GM21526 (cell line): ENCODE measurements at regions not wholly inside any gene's neighbourhood (a gene's known extent, or its start where the extent isn't known, plus 50 kb on each side); places are given as distances from the start of the nearest gene placed in this dataset.

Experiments
- ATAC-seq: cut with Tn5 transposase; IDR thresholded peaks from one replicate; pipeline ENCODE4 v1.9.1; 2021; ENCODE audit warnings: moderate library complexity; ENCODE audit not compliant: unreplicated experiment, low FRiP score

- ATAC-seq = no peak
Observed at GRCh38 chr18:10009321-10010144, 95.7 kb downstream of the VAPA start.

DNA sequence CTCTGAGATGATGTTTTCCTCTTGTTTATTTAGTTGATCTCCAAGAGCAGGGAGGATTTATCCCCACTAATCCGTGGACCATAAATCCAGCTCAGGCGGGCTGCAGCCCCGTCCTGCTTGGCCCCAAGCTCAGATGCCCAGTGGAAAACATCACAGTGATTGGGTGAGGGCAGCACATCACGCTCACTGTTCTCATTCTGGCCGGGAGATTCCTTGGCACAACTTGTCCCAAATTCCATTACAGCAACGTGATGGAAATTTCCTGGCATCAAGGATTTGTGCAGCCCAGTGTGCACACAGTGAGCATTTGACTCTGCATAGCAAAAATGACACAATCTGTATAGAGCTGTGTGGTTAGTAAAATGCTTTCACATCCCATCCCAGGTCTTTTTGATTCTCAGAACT is 96.8 kb downstream of the VAPA start:
- ATAC-seq = no peak

DNA sequence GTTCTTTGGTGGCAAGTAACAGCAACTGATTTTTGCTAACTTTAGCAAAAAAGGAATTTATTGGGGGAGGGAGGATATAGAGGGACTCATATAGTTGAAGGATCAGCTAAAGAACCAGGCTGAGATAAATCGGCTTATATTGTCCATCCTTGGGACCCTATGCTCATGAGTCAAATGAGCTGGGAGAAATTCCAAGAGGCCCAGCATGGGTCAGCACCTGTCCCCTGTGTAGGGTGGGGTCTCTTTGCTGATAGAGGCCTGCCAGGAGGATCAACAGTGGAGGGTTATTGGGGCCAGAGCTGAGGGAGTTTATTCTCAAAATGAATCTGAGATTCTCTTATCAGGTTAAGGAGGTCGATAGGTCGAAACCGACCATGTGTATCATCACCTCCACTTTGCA is 97.2 kb downstream of the VAPA start:
- no peak for ATAC-seq

DNA sequence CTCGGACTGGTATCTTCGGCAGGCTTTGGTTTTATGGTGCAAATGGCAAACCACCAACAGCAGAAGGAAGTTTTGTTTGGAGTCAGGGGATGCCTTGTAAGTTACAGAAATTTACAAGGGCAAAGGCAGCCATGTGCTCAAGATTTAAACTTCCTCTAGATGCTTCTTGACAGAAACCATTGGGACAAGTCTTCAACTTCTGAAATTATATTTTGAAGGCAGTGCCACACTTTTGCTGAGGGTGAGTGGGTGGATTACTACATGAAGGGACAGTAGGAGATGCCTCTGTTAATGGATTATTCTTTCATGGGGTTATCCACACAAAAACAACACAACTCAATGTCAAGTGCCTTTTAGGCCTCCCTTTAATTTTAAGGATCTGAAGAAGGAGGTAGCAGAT is 97.9 kb downstream of the VAPA start:
- ATAC-seq = no peak

- ATAC-seq = no peak
Observed at GRCh38 chr18:10012526-10012925, 98.7 kb downstream of the VAPA start.

DNA sequence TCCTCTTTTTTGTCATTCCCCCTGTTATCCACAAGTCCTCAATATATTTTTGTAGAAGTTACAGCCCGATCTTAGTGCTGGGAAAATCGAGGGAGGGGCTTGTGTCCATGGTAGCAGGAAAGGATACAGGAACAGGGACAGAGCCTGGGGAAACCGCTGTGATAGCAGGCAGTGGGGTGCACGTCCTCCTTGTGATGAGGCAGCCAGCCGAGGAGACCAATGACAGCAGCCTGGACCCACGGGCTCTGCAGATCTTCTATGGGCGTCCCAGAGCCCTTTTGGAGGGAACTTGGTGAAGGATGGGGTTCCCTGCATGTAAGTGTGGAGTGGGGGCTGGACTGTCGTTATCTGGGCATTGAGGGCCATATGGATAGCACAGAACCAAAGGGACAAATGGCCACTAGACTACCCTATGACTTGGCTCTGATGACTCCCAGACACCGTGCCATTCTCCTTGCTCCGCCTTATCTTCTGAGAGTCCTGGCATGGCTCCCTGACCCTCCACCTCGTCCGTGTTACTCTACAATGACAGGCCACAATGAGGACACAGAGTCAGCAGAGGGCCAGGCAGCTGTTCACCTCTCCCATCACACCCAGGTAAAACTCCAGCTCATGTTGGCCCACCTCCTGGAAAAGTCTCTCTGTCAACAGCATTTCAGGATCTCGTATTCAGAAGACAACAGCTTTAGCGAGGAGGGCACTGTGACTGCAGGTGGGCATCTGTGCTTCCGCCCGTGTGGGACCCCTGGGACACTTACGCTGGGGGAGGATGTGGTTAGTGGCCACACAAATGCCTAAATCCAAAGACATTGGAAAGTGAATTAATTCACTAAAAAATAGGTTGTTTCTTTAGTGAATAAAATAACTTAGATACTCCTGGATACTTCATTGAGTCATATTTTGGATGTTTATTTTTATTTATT is 100.1 kb downstream of the VAPA start:
- no peak for ATAC-seq

DNA sequence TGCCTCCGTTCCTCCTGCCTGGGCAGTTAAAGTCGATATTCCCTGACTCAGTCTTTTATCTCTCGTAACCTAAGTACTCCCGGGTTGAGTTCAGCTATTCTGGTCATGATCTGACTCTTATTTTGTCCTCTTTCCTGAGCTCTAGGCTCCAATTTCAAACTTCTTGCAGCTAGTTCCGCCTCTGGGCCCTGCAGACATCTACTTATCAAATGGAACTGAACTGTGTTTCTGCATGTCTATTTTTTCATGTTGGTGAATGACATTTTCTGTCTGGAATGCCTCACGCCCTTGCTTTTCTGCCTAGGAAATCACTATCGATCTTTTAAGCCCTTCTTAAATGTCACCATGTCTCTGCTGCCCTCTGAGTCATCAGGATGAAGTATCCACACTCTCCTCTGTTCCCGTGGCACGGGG is 101.5 kb downstream of the VAPA start:
- no peak for ATAC-seq

DNA sequence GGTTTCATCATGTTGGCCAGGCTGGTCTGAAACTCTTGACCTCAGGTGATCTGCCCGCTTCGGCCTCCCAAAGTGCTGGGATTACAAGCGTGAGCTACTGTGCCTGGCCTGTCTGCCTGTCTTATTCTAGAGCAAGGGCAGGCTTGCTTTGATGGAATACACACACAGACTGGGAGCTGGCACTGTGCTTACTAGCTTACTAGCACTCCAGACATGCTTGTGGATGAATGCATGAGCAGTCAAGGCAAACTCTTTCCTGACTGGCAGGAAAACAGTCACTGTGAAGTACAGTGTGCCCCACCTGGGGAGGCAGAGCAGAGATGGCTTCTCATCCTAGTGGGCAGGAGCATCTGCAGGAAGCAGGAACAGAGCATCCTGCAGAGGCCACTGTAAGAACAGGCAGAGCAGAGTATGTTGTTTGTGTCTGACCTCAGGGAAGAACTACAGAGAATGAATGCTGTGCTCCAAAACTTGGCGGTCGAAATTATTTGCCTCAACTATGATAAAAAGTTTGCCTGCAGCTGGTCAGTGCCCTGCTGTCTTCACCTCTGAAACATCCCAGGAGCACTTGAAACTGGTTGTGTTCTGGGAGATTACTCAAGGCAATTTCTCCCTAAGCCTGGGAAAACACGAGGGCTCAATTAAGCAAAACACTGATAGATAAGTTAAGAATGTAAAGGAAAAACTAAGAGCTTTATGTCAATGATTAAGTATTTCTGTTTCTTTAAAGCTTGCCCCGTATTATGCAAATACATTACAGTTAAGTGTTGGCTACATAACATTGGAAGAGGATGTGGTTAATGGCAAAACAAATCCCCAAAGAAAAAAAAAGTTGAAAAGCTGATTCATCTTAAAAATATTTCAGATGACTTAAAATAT is 102.4 kb downstream of the VAPA start:
- no peak for ATAC-seq

DNA sequence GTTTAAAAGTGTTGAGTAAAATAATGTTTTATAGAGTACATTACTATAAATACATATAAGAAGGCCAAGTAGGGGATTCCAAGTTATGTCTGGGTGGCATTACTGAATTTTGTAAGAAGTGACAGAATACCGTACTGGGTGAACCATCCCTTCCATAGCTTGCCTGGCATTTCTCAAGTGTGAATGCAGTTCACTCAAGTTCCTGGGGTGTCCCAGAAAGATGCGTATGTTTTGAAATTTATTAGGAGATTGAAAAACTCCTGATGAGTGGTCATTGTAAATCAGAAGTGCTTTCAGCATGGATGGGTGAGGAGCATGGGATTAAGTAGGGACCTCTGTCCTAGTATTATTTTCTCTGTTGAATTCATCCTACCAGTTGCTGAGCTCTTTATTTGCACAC is 103.2 kb downstream of the VAPA start:
- no peak for ATAC-seq

GRCh38 chr18:10018289-10018688 is 104.5 kb downstream of the VAPA start:
- ATAC-seq = no peak

DNA sequence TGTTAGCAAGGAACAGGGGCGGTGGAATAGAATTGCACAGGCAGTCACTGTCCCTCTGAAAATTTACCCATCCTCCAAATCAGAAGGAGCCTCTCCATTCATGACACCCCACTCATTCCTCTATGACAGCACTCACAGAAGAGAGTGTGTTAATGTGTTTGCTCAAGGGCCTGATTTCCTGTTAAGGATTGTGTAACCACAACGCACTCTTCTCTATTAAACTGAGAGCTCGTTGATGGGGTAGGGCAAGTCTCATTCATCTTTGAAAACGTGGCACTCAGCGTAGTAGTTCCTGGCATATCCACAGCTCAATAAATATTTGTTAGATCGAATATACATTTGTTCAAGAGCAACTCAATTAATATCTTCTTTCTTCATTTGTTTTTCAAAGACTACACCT is 106.4 kb downstream of the VAPA start:
- ATAC-seq = no peak

- no peak for ATAC-seq
Observed at GRCh38 chr18:10022365-10022764, 108.5 kb downstream of the VAPA start.

- no peak for ATAC-seq
Observed at GRCh38 chr18:10023853-10024570, 110.2 kb downstream of the VAPA start.

- no peak for ATAC-seq
Observed at GRCh38 chr18:10025711-10026670, 112.2 kb downstream of the VAPA start.

DNA sequence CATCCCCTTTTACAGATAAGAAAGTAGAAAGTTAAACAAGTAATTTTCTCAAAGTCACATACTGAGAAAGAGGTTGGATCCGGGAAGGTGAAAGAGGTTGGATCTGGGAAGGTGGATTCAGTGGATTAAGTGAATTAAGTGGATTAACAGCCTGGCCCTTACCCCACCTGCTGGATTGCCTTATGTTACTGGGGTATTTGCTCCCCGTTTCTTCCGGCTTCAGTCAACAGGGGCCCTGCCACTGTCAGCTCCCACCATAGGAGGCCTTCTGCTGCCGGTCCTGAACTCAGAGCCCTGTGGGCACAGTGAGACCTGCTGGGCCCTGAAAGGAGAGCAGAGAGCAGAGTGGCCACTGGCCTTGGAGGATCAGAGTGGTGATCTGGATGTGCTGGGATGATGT is 113.2 kb downstream of the VAPA start:
- no peak for ATAC-seq

DNA sequence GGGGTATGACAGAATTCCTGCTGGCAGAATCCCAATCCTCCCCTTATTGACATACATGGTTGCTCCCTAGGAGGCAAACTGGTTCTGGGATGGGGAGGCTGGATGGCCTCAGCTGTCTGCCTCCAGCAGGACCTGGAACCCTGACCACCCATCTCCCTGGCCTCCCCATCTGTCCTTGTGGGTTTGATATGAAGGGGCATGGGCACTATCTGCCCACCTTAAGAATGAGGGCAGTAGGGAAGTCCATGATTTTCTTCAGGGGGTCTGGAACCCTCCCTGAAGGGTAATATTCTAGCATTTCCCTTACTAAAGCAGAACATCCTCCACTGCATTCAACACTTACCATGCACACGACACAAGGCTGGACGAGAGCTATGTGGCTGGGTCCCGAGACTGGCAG is 113.6 kb downstream of the VAPA start:
- ATAC-seq = no peak

DNA sequence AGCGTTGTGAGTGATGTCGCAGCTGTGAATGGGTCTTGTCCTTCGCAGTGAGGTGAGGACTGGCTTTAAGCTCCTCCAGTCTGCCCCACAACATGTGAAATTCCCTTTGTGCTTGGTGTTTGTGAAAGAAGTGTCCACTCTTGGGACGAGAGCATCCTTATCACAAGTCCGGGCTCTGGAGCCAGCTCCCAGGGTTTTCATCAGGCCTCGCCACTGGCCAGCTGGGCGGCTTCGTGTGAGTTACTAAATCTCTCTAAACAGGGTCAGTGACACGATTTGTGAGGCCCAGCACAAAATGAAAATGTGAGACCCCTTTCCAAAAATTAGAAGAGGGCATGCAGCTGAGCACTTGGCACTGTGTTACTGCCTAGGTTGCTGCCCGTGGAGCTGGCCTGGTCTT is 115.9 kb downstream of the VAPA start:
- no peak for ATAC-seq

GRCh38 chr18:10030816-10031541 is 117.2 kb downstream of the VAPA start:
- ATAC-seq = no peak
